Esophagus squamous epithelium (tissue), 4 donors: ENCODE measurements at regions not wholly inside any gene's neighbourhood (a gene's known extent, or its start where the extent isn't known, plus 50 kb on each side); places are given as distances from the start of the nearest gene placed in this dataset.

Source experiments
- CTCF ChIP-seq, 6 experiments: fragments of 450-650 bp in 4 of 6; fragments of 200-600 bp in 2 of 6; sonication (generic) in 2 of 6; IDR thresholded peaks; one replicate each; pipeline ENCODE4 v1.5.1; 2016 to 2019; ENCODE audit warnings: antibody characterized with exemption in 6 of 6, mild to moderate bottlenecking in 4 of 6, moderate library complexity in 4 of 6
- POLR2A ChIP-seq, 4 donors: fragments of 450-650 bp; IDR thresholded peaks; one replicate each; pipeline ENCODE4 v1.6.1; 2017; ENCODE audit warnings: antibody characterized with exemption in 4 of 4, mild to moderate bottlenecking in 4 of 4, moderate library complexity in 3 of 4

GRCh38 chr6:33944686-33945411 is 141.0 kb upstream of the MLN start:
- TF ChIP-seq POLR2A (IDR thresholded peaks at IDR 0.05) = no peak
- TF ChIP-seq CTCF (IDR thresholded peaks at IDR 0.05) = no peak
